ENCODE measurements at regions not wholly inside any gene's neighbourhood (a gene's known extent, or its start where the extent isn't known, plus 50 kb on each side); places are given as distances from the start of the nearest gene placed in this dataset.

- Histone ChIP-seq H3K4me1 (ENCODE audit: control insufficient read depth in 1 of 2, low read depth in 2 of 2) (peaks cover 0 to 6% of the 10 kb centered on the region in 2 donors), H3K27ac (no peak overlapping the region), H3K27me3 (replicated peaks; ENCODE audit: insufficient read depth) (no peaks in the 10 kb centered on the region), H3K9me3 (no peaks in the 10 kb centered on the region), H3K4me3 (no peak overlapping the region), H3K36me3 (no peaks in the 10 kb centered on the region)
- ATAC-seq (ENCODE audit: insufficient number of reproducible peaks, low FRiP score, low read depth) (no peak), DNase-seq (ENCODE audit: low spot score) (no peak)
- no peak for TF ChIP-seq CTCF (IDR thresholded peaks at IDR 0.05)
These were observed 56.3 kb upstream of the ADAMTS5 start for GRCh38 chr21:27023186-27023585.

GRCh38 chr21:27021801-27022200 lies 54.9 kb upstream of the ADAMTS5 start:
- Histone ChIP-seq H3K27ac (no peak overlapping the region), H3K4me3 (no peak overlapping the region)

GRCh38 chr21:27021046-27021445 lies 54.2 kb upstream of the ADAMTS5 start:
- ATAC-seq (ENCODE audit: insufficient number of reproducible peaks, low FRiP score, low read depth) (no peak), DNase-seq (ENCODE audit: low spot score) (no peak)
- Histone ChIP-seq H3K36me3 (no peaks in the 10 kb centered on the region), H3K4me3 (no peak overlapping the region), H3K9me3 (no peaks in the 10 kb centered on the region), H3K27ac (no peak overlapping the region), H3K27me3 (replicated peaks; ENCODE audit: insufficient read depth) (no peaks in the 10 kb centered on the region), H3K4me1 (ENCODE audit: control insufficient read depth in 1 of 2, low read depth in 2 of 2) (peaks cover 0 to 6% of the 10 kb centered on the region in 2 donors)
- no peak for TF ChIP-seq CTCF (IDR thresholded peaks at IDR 0.05)

More at GRCh38 chr21:27021801-27022200, 54.9 kb upstream of the ADAMTS5 start:
- Histone ChIP-seq H3K27me3 (replicated peaks; ENCODE audit: insufficient read depth) (no peaks in the 10 kb centered on the region), H3K36me3 (no peaks in the 10 kb centered on the region), H3K9me3 (no peaks in the 10 kb centered on the region), H3K4me1 (ENCODE audit: control insufficient read depth in 1 of 2, low read depth in 2 of 2) (peaks cover 0 to 6% of the 10 kb centered on the region in 2 donors)
- no peak for TF ChIP-seq CTCF (IDR thresholded peaks at IDR 0.05)
- no peak for ATAC-seq (ENCODE audit: insufficient number of reproducible peaks, low FRiP score, low read depth)
- DNase-seq (ENCODE audit: low spot score) = no peak

GRCh38 chr21:27017246-27017645 lies 50.4 kb upstream of the ADAMTS5 start:
- Histone ChIP-seq H3K36me3 (no peaks in the 10 kb centered on the region), H3K27me3 (replicated peaks; ENCODE audit: insufficient read depth) (no peaks in the 10 kb centered on the region), H3K4me3 (no peak overlapping the region), H3K4me1 (ENCODE audit: control insufficient read depth in 1 of 2, low read depth in 2 of 2) (no peaks in the 10 kb centered on the region), H3K9me3 (no peaks in the 10 kb centered on the region), H3K27ac (no peak overlapping the region)
- no peak for TF ChIP-seq CTCF (IDR thresholded peaks at IDR 0.05)
- DNase-seq (ENCODE audit: low spot score) (no peak), ATAC-seq (ENCODE audit: insufficient number of reproducible peaks, low FRiP score, low read depth) (no peak)

All from thoracic aorta (tissue), 2 donors.